SW480 (cell line): ENCODE measurements at regions not wholly inside any gene's neighbourhood (a gene's known extent, or its start where the extent isn't known, plus 50 kb on each side); places are given as distances from the start of the nearest gene placed in this dataset.

Source experiments
- DNase-seq: peaks from one replicate; pipeline ENCODE4 v3.0.0-alpha.2; 2016; ENCODE audit warnings: low spot score

GRCh38 chr10:36629476-36629875 lies 495.9 kb upstream of the ANKRD30A start:
- DNase-seq = no peak

- no peak for DNase-seq
These were observed 500.8 kb upstream of the ANKRD30A start for GRCh38 chr10:36624551-36625100.

GRCh38 chr10:36621346-36621745 lies 504.1 kb upstream of the ANKRD30A start:
- no peak for DNase-seq

- no peak for DNase-seq
These were observed 513.0 kb upstream of the ANKRD30A start for GRCh38 chr10:36612436-36612835.

- no peak for DNase-seq
These were observed 516.5 kb upstream of the ANKRD30A start for GRCh38 chr10:36608866-36609265.

GRCh38 chr10:36608251-36608650 lies 517.1 kb upstream of the ANKRD30A start:
- DNase-seq = no peak

- DNase-seq = no peak
These were observed 519.1 kb upstream of the ANKRD30A start for GRCh38 chr10:36606234-36606839.

- no peak for DNase-seq
These were observed 521.1 kb upstream of the ANKRD30A start for GRCh38 chr10:36604316-36604715.

GRCh38 chr10:36603688-36604087 lies 521.7 kb upstream of the ANKRD30A start:
- no peak for DNase-seq

GRCh38 chr10:36602374-36602773 lies 523.0 kb upstream of the ANKRD30A start:
- no peak for DNase-seq

GRCh38 chr10:36597756-36598320 lies 527.6 kb upstream of the ANKRD30A start:
- DNase-seq = no peak

GRCh38 chr10:36592964-36593363 lies 532.4 kb upstream of the ANKRD30A start:
- no peak for DNase-seq

- DNase-seq = no peak
These were observed 534.0 kb upstream of the ANKRD30A start for GRCh38 chr10:36591436-36591835.

GRCh38 chr10:36583690-36584089 lies 541.7 kb upstream of the ANKRD30A start:
- DNase-seq = no peak

- DNase-seq = no peak
These were observed 544.2 kb upstream of the ANKRD30A start for GRCh38 chr10:36581237-36581636.

GRCh38 chr10:36578306-36578705 lies 547.1 kb upstream of the ANKRD30A start:
- DNase-seq = no peak

- no peak for DNase-seq
These were observed 548.3 kb upstream of the ANKRD30A start for GRCh38 chr10:36577126-36577525.

GRCh38 chr10:36574207-36574606 lies 551.2 kb upstream of the ANKRD30A start:
- DNase-seq = no peak

- no peak for DNase-seq
These were observed 552.2 kb upstream of the ANKRD30A start for GRCh38 chr10:36573246-36573645.

GRCh38 chr10:36564433-36564832 lies 561.0 kb upstream of the ANKRD30A start:
- DNase-seq = no peak

GRCh38 chr10:36559412-36560400 lies 565.7 kb upstream of the ANKRD30A start:
- DNase-seq = no peak

- no peak for DNase-seq
These were observed 568.9 kb upstream of the ANKRD30A start for GRCh38 chr10:36556468-36556867.

GRCh38 chr10:36555036-36555435 lies 570.4 kb upstream of the ANKRD30A start:
- DNase-seq = no peak
